ENCODE measurements at regions not wholly inside any gene's neighbourhood (a gene's known extent, or its start where the extent isn't known, plus 50 kb on each side); places are given as distances from the start of the nearest gene placed in this dataset.

DNA sequence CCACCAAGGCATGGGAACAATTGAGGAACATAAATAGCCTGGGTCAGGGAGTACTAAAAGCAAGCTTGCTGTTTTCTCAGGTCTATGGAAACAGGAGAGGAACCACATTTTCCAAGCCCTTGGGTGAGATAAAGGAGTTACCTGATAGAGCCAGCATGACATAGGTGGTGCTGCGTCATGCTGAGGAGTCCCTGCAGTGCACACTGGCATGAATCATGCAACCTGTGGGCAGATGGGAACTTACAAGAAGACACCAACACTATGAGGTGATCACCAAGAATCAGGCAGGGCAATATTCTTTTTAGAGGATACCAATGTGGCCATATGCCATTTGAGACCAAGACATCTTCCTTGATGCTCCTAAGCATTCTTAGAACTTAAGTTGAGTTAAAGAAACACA lies 531.8 kb downstream of the ZEB2 start:
- H3K4me3 Mint-ChIP-seq, result no peak overlapping the region
- no peak overlapping the region for H3K27ac Mint-ChIP-seq
- no peaks in the 10 kb centered on the region for H3K27me3 Mint-ChIP-seq (ENCODE audit: low read depth)
- peaks cover 28% of the 10 kb centered on the region for H3K9me3 Mint-ChIP-seq
- peaks cover 29% of the 10 kb centered on the region for H3K36me3 Mint-ChIP-seq (ENCODE audit: low read depth)
- TF ChIP-seq, protein P1, sequence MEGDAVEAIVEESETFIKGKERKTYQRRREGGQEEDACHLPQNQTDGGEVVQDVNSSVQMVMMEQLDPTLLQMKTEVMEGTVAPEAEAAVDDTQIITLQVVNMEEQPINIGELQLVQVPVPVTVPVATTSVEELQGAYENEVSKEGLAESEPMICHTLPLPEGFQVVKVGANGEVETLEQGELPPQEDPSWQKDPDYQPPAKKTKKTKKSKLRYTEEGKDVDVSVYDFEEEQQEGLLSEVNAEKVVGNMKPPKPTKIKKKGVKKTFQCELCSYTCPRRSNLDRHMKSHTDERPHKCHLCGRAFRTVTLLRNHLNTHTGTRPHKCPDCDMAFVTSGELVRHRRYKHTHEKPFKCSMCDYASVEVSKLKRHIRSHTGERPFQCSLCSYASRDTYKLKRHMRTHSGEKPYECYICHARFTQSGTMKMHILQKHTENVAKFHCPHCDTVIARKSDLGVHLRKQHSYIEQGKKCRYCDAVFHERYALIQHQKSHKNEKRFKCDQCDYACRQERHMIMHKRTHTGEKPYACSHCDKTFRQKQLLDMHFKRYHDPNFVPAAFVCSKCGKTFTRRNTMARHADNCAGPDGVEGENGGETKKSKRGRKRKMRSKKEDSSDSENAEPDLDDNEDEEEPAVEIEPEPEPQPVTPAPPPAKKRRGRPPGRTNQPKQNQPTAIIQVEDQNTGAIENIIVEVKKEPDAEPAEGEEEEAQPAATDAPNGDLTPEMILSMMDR (IDR thresholded peaks at IDR 0.05; ENCODE audit: unreplicated experiment in 3 of 3), result no peak
- H3K4me1 Mint-ChIP-seq, result no peaks in the 10 kb centered on the region

DNA sequence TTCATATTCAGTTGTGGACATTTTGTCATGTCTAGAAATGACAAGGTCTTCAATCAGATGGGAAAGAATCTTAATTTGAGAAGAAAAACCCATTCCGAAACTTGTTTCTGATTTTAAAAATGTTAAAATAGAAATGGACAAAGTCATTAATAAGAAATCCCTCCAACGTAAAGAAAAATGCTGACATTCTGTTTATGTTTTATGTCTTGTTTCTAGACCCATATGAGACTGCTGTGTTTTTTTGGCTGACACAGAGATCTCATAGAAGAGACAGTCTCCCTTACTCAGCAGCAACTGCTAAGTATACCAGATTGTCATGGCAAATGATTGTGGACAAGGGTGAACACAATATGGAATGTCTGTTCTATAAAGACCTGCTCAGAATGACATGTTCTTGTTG lies 538.5 kb downstream of the ZEB2 start:
- Mint-ChIP-seq H3K27me3 (ENCODE audit: low read depth) (no peaks in the 10 kb centered on the region), H3K27ac (no peak overlapping the region), H3K36me3 (ENCODE audit: low read depth) (peaks cover 3% of the 10 kb centered on the region), H3K9me3 (peaks cover 3% of the 10 kb centered on the region), H3K4me3 (no peak overlapping the region), H3K4me1 (no peaks in the 10 kb centered on the region)
- TF ChIP-seq, protein P1 (IDR thresholded peaks at IDR 0.05; ENCODE audit: unreplicated experiment in 3 of 3), result no peak

DNA sequence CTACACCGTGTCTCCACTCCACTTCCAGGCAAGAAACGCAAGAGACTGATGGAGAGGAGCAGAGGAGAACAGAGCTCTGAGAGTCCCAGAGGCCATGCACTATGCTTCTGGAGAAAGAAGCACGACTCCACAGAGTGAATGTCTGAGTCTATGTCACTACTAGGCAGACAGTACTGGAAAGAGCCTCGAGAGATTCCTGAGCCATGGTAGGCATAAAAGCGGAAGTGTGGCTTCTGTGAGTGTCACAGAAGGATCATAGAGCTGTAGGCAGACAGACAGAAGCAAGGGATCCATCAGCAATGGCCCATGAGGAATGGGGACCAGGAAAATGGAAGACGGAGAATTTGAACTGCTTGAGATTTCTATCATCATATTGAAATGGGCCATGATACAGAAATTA lies 542.6 kb downstream of the ZEB2 start:
- H3K36me3 Mint-ChIP-seq (ENCODE audit: low read depth), result no peaks in the 10 kb centered on the region
- no peak overlapping the region for H3K4me3 Mint-ChIP-seq
- H3K27ac Mint-ChIP-seq, result no peak overlapping the region
- H3K4me1 Mint-ChIP-seq, result peaks cover 5% of the 10 kb centered on the region
- TF ChIP-seq, protein P1 (IDR thresholded peaks at IDR 0.05; ENCODE audit: unreplicated experiment in 3 of 3), result no peak
- no peaks in the 10 kb centered on the region for H3K27me3 Mint-ChIP-seq (ENCODE audit: low read depth)
- H3K9me3 Mint-ChIP-seq, result peaks cover 2% of the 10 kb centered on the region

DNA sequence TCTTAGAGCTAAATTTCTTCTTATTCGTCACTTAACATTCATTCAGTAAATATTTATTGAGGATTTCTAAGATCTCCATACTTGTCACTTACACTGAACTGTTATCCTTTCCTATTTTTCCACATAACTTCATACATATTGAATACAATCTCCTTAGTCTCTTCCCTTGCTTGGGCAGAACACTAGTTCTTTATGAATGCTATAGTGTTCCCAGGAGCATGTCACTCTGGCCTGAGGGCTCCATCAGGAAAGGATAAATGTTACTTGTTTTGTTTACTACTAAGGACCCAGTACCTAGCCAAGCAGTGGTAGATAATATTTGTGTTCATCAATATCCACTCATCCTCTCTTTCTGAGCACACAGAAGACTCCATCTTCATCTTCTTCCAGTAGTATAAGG lies 544.7 kb downstream of the ZEB2 start:
- Mint-ChIP-seq H3K27ac (no peak overlapping the region), H3K36me3 (ENCODE audit: low read depth) (no peaks in the 10 kb centered on the region), H3K4me1 (peaks cover 5% of the 10 kb centered on the region), H3K27me3 (ENCODE audit: low read depth) (no peaks in the 10 kb centered on the region), H3K4me3 (no peak overlapping the region), H3K9me3 (peaks cover 2% of the 10 kb centered on the region)
- TF ChIP-seq, protein P1 (IDR thresholded peaks at IDR 0.05; ENCODE audit: unreplicated experiment in 3 of 3), result no peak

DNA sequence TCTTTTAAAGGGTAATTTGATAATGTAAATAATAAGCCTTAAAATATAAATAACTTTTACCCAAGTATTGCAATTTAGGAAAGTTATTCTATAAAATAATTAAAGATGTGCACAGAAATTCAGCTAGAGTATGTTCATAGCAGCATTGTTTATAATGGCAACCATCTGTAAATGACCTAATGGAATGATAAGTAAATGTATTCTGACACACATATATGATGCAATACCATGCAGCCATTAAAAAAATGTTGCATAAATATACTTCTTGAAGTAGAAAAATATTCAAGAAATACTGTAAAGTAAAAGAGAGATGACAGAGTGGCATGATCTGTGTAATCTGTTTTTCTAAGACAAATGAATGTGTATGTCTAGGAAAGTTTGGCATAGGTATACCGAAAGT lies 545.7 kb downstream of the ZEB2 start:
- TF ChIP-seq, protein P1 (IDR thresholded peaks at IDR 0.05; ENCODE audit: unreplicated experiment in 3 of 3), result no peak
- Mint-ChIP-seq H3K4me3 (no peak overlapping the region), H3K27me3 (ENCODE audit: low read depth) (no peaks in the 10 kb centered on the region), H3K27ac (no peak overlapping the region), H3K4me1 (peaks cover 5% of the 10 kb centered on the region), H3K36me3 (ENCODE audit: low read depth) (no peaks in the 10 kb centered on the region), H3K9me3 (peaks cover 2% of the 10 kb centered on the region)

DNA sequence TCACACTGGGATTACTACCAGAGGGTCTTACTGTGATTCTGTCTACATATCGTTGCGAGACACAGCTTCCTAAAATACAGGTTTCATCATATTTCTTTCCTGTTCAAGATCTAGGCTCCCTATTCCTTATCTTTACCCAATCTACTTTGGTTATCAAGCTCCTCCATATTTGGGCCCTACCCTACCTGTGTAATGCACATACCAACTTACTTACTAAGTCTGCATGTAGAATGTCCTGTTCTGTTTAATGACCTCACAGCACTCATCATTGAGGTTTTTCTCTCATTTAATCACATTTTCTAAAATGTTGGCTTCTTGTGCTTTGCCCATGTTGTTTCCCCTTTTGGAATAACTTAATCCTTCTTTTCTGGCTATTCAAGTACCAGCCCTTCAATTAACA lies 551.1 kb downstream of the ZEB2 start:
- H3K4me3 Mint-ChIP-seq, result no peak overlapping the region
- TF ChIP-seq, protein P1 (IDR thresholded peaks at IDR 0.05; ENCODE audit: unreplicated experiment in 3 of 3), result no peak
- H3K9me3 Mint-ChIP-seq, result peaks cover 2% of the 10 kb centered on the region
- H3K36me3 Mint-ChIP-seq (ENCODE audit: low read depth), result no peaks in the 10 kb centered on the region
- no peaks in the 10 kb centered on the region for H3K27me3 Mint-ChIP-seq (ENCODE audit: low read depth)
- H3K4me1 Mint-ChIP-seq, result no peaks in the 10 kb centered on the region
- no peak overlapping the region for H3K27ac Mint-ChIP-seq
